ENCODE measurements at regions not wholly inside any gene's neighbourhood (a gene's known extent, or its start where the extent isn't known, plus 50 kb on each side); places are given as distances from the start of the nearest gene placed in this dataset.

GRCh38 chr2:234366891-234367290, 130.0 kb downstream of the ARL4C start:
- TF ChIP-seq SUZ12 (IDR thresholded peaks at IDR 0.05; ENCODE audit: extremely low read depth, insufficient read depth, insufficient read length) (no peak), ZNF274 (IDR thresholded peaks at IDR 0.05; ENCODE audit: low read depth, low read length) (no peak)

Data from NT2/D1 (cell line).